ENCODE measurements at regions not wholly inside any gene's neighbourhood (a gene's known extent, or its start where the extent isn't known, plus 50 kb on each side); places are given as distances from the start of the nearest gene placed in this dataset.

- TF ChIP-seq FOXP2 (optimal IDR thresholded peaks at IDR 0.05; ENCODE audit: control extremely low read depth, extremely low read length, insufficient read depth) = no peak
- TF ChIP-seq EZH2 (IDR thresholded peaks at IDR 0.05) = no peak
- no peak for TF ChIP-seq POLR2AphosphoS5 (IDR thresholded peaks at IDR 0.05; ENCODE audit: borderline replicate concordance, low read depth, low read length)
Measured at GRCh38 chr12:89856431-89856830, 147.8 kb upstream of the ATP2B1 start.
